Astrocyte (in vitro differentiated cells and primary cell): ENCODE measurements at regions not wholly inside any gene's neighbourhood (a gene's known extent, or its start where the extent isn't known, plus 50 kb on each side); places are given as distances from the start of the nearest gene placed in this dataset.

Experiments
- DNase-seq: peaks from one replicate; pipeline ENCODE4 v3.0.0-alpha.2; 2010; ENCODE audit warnings: low read depth
- FAIRE-seq: peaks from 2 replicates; lab custom pipeline; 2011; peaks lifted over from hg19 to GRCh38; lab: Jason Lieb, UNC
- H2AFZ ChIP-seq: 2 replicates; pipeline ENCODE4 v1.6.0; 2012; ENCODE audit warnings: low read depth, low read length, inconsistent platforms
- H3K27ac ChIP-seq: 2 replicates; pipeline ENCODE4 v1.5.1; 2011; ENCODE audit warnings: low read depth, low read length, inconsistent platforms
- H3K27me3 ChIP-seq: 2 replicates; pipeline ENCODE4 v1.6.0; 2011; ENCODE audit warnings: low read length, inconsistent platforms; ENCODE audit not compliant: insufficient read depth
- H3K36me3 ChIP-seq: 2 replicates; pipeline ENCODE4 v1.5.1; 2011; ENCODE audit warnings: low read length, inconsistent platforms; ENCODE audit not compliant: insufficient read depth
- H3K4me1 ChIP-seq: 2 replicates; pipeline ENCODE4 v1.5.1; 2011; ENCODE audit warnings: low read length, inconsistent platforms; ENCODE audit not compliant: insufficient read depth
- H3K4me2 ChIP-seq: 2 replicates; pipeline ENCODE4 v1.6.0; 2012; ENCODE audit warnings: low read length, inconsistent platforms
- H3K4me3 ChIP-seq: 2 replicates; pipeline ENCODE4 v1.5.1; 2011; ENCODE audit warnings: low read depth, mild to moderate bottlenecking, low read length, inconsistent platforms; ENCODE audit not compliant: insufficient read depth
- H3K79me2 ChIP-seq: 2 replicates; pipeline ENCODE4 v1.6.0; 2012; ENCODE audit warnings: mild to moderate bottlenecking, low read length, inconsistent platforms; ENCODE audit not compliant: insufficient read depth
- H3K9ac ChIP-seq: 2 replicates; pipeline ENCODE4 v1.6.0; 2012; ENCODE audit warnings: mild to moderate bottlenecking, low read length, inconsistent platforms
- H3K9me3 ChIP-seq: 2 replicates; pipeline ENCODE4 v1.5.1; 2012; ENCODE audit warnings: low read depth, mild to moderate bottlenecking, low read length, inconsistent platforms; ENCODE audit not compliant: insufficient read depth
- H4K20me1 ChIP-seq: 2 replicates; pipeline ENCODE4 v1.6.0; 2012; ENCODE audit warnings: low read length, inconsistent platforms; ENCODE audit not compliant: insufficient read depth
- H3K27ac Mint-ChIP-seq: one replicate; pipeline ENCODE4 v1.8.0; 2021; ENCODE audit warnings: mild to moderate bottlenecking, mixed read lengths; ENCODE audit not compliant: unreplicated experiment
- H3K27me3 Mint-ChIP-seq: one replicate; pipeline ENCODE4 v1.8.0; 2021; ENCODE audit warnings: low read depth, mixed read lengths; ENCODE audit not compliant: unreplicated experiment
- H3K36me3 Mint-ChIP-seq: one replicate; pipeline ENCODE4 v1.8.0; 2021; ENCODE audit warnings: low read depth, mixed read lengths; ENCODE audit not compliant: unreplicated experiment
- H3K4me1 Mint-ChIP-seq: one replicate; pipeline ENCODE4 v1.8.0; 2021; ENCODE audit warnings: low read depth, mixed read lengths; ENCODE audit not compliant: unreplicated experiment
- H3K4me3 Mint-ChIP-seq: one replicate; pipeline ENCODE4 v1.8.0; 2021; ENCODE audit warnings: mild to moderate bottlenecking, moderate library complexity, mixed read lengths; ENCODE audit not compliant: unreplicated experiment
- H3K9me3 Mint-ChIP-seq: one replicate; pipeline ENCODE4 v1.8.0; 2021; ENCODE audit warnings: mild to moderate bottlenecking, mixed read lengths; ENCODE audit not compliant: unreplicated experiment
- EZH2 ChIP-seq: IDR thresholded peaks from 2 replicates; pipeline ENCODE4 v1.6.1; 2012; ENCODE audit warnings: mild to moderate bottlenecking, low read length, inconsistent platforms; ENCODE audit not compliant: insufficient read depth
- TF ChIP-seq, protein P1 (sequence below): IDR thresholded peaks from 2 replicates; pipeline ENCODE4 v1.5.1; 2011; ENCODE audit warnings: low read depth, mild to moderate bottlenecking, inconsistent platforms, low read length, moderate library complexity; ENCODE audit not compliant: insufficient read depth

GRCh38 chr11:33521384-33521783, 179.2 kb downstream of the C11orf91 start:
- Histone ChIP-seq H3K4me1 (no peaks in the 10 kb centered on the region), H3K79me2 (peaks cover 25% of the 10 kb centered on the region), H3K4me2 (no peak overlapping the region), H3K36me3 (no peaks in the 10 kb centered on the region), H3K9ac (no peak overlapping the region), H3K27me3 (no peaks in the 10 kb centered on the region), H4K20me1 (peaks cover 5% of the 10 kb centered on the region), H3K9me3 (no peaks in the 10 kb centered on the region), H3K27ac (no peak overlapping the region), H3K4me3 (no peak overlapping the region), H2AFZ (no peak overlapping the region)
- peaks cover 4% of the 10 kb centered on the region for H3K4me1 Mint-ChIP-seq
- H3K27ac Mint-ChIP-seq, result no peak overlapping the region
- no peaks in the 10 kb centered on the region for H3K36me3 Mint-ChIP-seq
- FAIRE-seq (no peak), DNase-seq (no peak)
- no peaks in the 10 kb centered on the region for H3K27me3 Mint-ChIP-seq
- H3K9me3 Mint-ChIP-seq, result no peaks in the 10 kb centered on the region
- no peak overlapping the region for H3K4me3 Mint-ChIP-seq
- TF ChIP-seq EZH2, result no peak
- TF ChIP-seq, protein P1, sequence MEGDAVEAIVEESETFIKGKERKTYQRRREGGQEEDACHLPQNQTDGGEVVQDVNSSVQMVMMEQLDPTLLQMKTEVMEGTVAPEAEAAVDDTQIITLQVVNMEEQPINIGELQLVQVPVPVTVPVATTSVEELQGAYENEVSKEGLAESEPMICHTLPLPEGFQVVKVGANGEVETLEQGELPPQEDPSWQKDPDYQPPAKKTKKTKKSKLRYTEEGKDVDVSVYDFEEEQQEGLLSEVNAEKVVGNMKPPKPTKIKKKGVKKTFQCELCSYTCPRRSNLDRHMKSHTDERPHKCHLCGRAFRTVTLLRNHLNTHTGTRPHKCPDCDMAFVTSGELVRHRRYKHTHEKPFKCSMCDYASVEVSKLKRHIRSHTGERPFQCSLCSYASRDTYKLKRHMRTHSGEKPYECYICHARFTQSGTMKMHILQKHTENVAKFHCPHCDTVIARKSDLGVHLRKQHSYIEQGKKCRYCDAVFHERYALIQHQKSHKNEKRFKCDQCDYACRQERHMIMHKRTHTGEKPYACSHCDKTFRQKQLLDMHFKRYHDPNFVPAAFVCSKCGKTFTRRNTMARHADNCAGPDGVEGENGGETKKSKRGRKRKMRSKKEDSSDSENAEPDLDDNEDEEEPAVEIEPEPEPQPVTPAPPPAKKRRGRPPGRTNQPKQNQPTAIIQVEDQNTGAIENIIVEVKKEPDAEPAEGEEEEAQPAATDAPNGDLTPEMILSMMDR, result no peak

GRCh38 chr11:33520112-33520511, 180.5 kb downstream of the C11orf91 start:
- Mint-ChIP-seq H3K36me3 (no peaks in the 10 kb centered on the region), H3K4me1 (peaks cover 7% of the 10 kb centered on the region), H3K4me3 (no peak overlapping the region), H3K27me3 (no peaks in the 10 kb centered on the region), H3K9me3 (no peaks in the 10 kb centered on the region), H3K27ac (no peak overlapping the region)
- Histone ChIP-seq H2AFZ (no peak overlapping the region), H3K27ac (no peak overlapping the region), H3K36me3 (no peaks in the 10 kb centered on the region), H3K4me1 (no peaks in the 10 kb centered on the region), H3K9ac (no peak overlapping the region), H3K27me3 (no peaks in the 10 kb centered on the region), H4K20me1 (peaks cover 5% of the 10 kb centered on the region), H3K4me3 (no peak overlapping the region), H3K79me2 (peaks cover 23% of the 10 kb centered on the region), H3K9me3 (no peaks in the 10 kb centered on the region), H3K4me2 (no peak overlapping the region)
- TF ChIP-seq EZH2, result no peak
- TF ChIP-seq, protein P1, result no peak
- FAIRE-seq (no peak), DNase-seq (no peak)

GRCh38 chr11:33515347-33515746, 185.3 kb downstream of the C11orf91 start:
- H3K27ac ChIP-seq, result peak overlapping the region; percentile 28
- DNase-seq (peak; percentile 56), FAIRE-seq (no peak)
- H3K9me3 ChIP-seq, result no peaks in the 10 kb centered on the region
- TF ChIP-seq, protein P1, result no peak
- no peak for TF ChIP-seq EZH2
- H3K36me3 ChIP-seq, result no peaks in the 10 kb centered on the region
- Mint-ChIP-seq H3K27ac (no peak overlapping the region), H3K27me3 (no peaks in the 10 kb centered on the region), H3K9me3 (no peaks in the 10 kb centered on the region), H3K4me3 (no peak overlapping the region), H3K36me3 (no peaks in the 10 kb centered on the region), H3K4me1 (peaks cover 11% of the 10 kb centered on the region)
- no peaks in the 10 kb centered on the region for H3K27me3 ChIP-seq
- H3K9ac ChIP-seq, result no peak overlapping the region
- no peaks in the 10 kb centered on the region for H3K4me1 ChIP-seq
- peaks cover 18% of the 10 kb centered on the region for H3K79me2 ChIP-seq
- peaks cover 17% of the 10 kb centered on the region for H4K20me1 ChIP-seq
- H3K4me2 ChIP-seq, result no peak overlapping the region
- H3K4me3 ChIP-seq, result no peak overlapping the region
- H2AFZ ChIP-seq, result no peak overlapping the region
